ENCODE measurements at regions not wholly inside any gene's neighbourhood (a gene's known extent, or its start where the extent isn't known, plus 50 kb on each side); places are given as distances from the start of the nearest gene placed in this dataset.
"Not testable (repeated sequence)": the region's sequence is repeated elsewhere in the genome, so short reads cannot be mapped to it uniquely, and the experiment has no call there.

- no peak for TF ChIP-seq POLR2A (IDR thresholded peaks at IDR 0.05; ENCODE audit: low read length)
- TF ChIP-seq GATA1 (IDR thresholded peaks at IDR 0.05; ENCODE audit: low read depth, low read length): no peak
- DNase-seq: no peak
Observed at GRCh38 chr1:4468804-4469514, 185.4 kb upstream of the AJAP1 start.

GRCh38 chr1:4476394-4476793, 178.0 kb upstream of the AJAP1 start:
- DNase-seq: no peak
- TF ChIP-seq POLR2A (IDR thresholded peaks at IDR 0.05; ENCODE audit: low read length) (no peak), GATA1 (IDR thresholded peaks at IDR 0.05; ENCODE audit: low read depth, low read length) (no peak)

- TF ChIP-seq GATA1 (IDR thresholded peaks at IDR 0.05; ENCODE audit: low read depth, low read length) (no peak), POLR2A (IDR thresholded peaks at IDR 0.05; ENCODE audit: low read length) (no peak)
- no peak for DNase-seq
Observed at GRCh38 chr1:4481451-4481850, 173.0 kb upstream of the AJAP1 start.

GRCh38 chr1:4482526-4482925, 171.9 kb upstream of the AJAP1 start:
- no peak for TF ChIP-seq POLR2A (IDR thresholded peaks at IDR 0.05; ENCODE audit: low read length)
- DNase-seq: no peak

- no peak for DNase-seq
- TF ChIP-seq POLR2A (IDR thresholded peaks at IDR 0.05; ENCODE audit: low read length) (no peak), GATA1 (IDR thresholded peaks at IDR 0.05; ENCODE audit: low read depth, low read length) (no peak)
Observed at GRCh38 chr1:4483021-4483625, 171.3 kb upstream of the AJAP1 start.

- TF ChIP-seq POLR2A (IDR thresholded peaks at IDR 0.05; ENCODE audit: low read length): no peak
- no peak for TF ChIP-seq GATA1 (IDR thresholded peaks at IDR 0.05; ENCODE audit: low read depth, low read length)
Observed at GRCh38 chr1:4485398-4485797, 169.0 kb upstream of the AJAP1 start.

GRCh38 chr1:4485878-4486277, 168.5 kb upstream of the AJAP1 start:
- TF ChIP-seq POLR2A (IDR thresholded peaks at IDR 0.05; ENCODE audit: low read length) (no peak), GATA1 (IDR thresholded peaks at IDR 0.05; ENCODE audit: low read depth, low read length) (no peak)
- no peak for DNase-seq

More at GRCh38 chr1:4485398-4485797, 169.0 kb upstream of the AJAP1 start:
- DNase-seq: no peak

GRCh38 chr1:4486408-4487120, 167.8 kb upstream of the AJAP1 start:
- TF ChIP-seq POLR2A (IDR thresholded peaks at IDR 0.05; ENCODE audit: low read length) (no peak), GATA1 (IDR thresholded peaks at IDR 0.05; ENCODE audit: low read depth, low read length) (no peak)
- DNase-seq: no peak

GRCh38 chr1:4488018-4488417, 166.4 kb upstream of the AJAP1 start:
- no peak for DNase-seq
- TF ChIP-seq POLR2A (IDR thresholded peaks at IDR 0.05; ENCODE audit: low read length) (no peak), GATA1 (IDR thresholded peaks at IDR 0.05; ENCODE audit: low read depth, low read length) (no peak)

- no peak for DNase-seq
- no peak for TF ChIP-seq POLR2A (IDR thresholded peaks at IDR 0.05; ENCODE audit: low read length)
- TF ChIP-seq GATA1 (IDR thresholded peaks at IDR 0.05; ENCODE audit: low read depth, low read length): no peak
Observed at GRCh38 chr1:4489486-4489885, 164.9 kb upstream of the AJAP1 start.

- not testable (repeated sequence) for DNase-seq
Observed at GRCh38 chr1:4489992-4490391, 164.4 kb upstream of the AJAP1 start.

- DNase-seq: no peak
- no peak for TF ChIP-seq GATA1 (IDR thresholded peaks at IDR 0.05; ENCODE audit: low read depth, low read length)
- TF ChIP-seq POLR2A (IDR thresholded peaks at IDR 0.05; ENCODE audit: low read length): no peak
Observed at GRCh38 chr1:4494027-4494426, 160.4 kb upstream of the AJAP1 start.

- TF ChIP-seq POLR2A (IDR thresholded peaks at IDR 0.05; ENCODE audit: low read length) (no peak), GATA1 (IDR thresholded peaks at IDR 0.05; ENCODE audit: low read depth, low read length) (no peak)
- no peak for DNase-seq
Observed at GRCh38 chr1:4494558-4494957, 159.9 kb upstream of the AJAP1 start.

GRCh38 chr1:4495809-4496208, 158.6 kb upstream of the AJAP1 start:
- DNase-seq: no peak
- no peak for TF ChIP-seq GATA1 (IDR thresholded peaks at IDR 0.05; ENCODE audit: low read depth, low read length)

GRCh38 chr1:4500441-4500840, 154.0 kb upstream of the AJAP1 start:
- no peak for DNase-seq
- TF ChIP-seq POLR2A (IDR thresholded peaks at IDR 0.05; ENCODE audit: low read length): no peak
- no peak for TF ChIP-seq GATA1 (IDR thresholded peaks at IDR 0.05; ENCODE audit: low read depth, low read length)

All from erythroblast (primary cell).